WTC11 (cell line): ENCODE measurements at regions not wholly inside any gene's neighbourhood (a gene's known extent, or its start where the extent isn't known, plus 50 kb on each side); places are given as distances from the start of the nearest gene placed in this dataset.

Experiments used
- ATAC-seq: fragments of 200-7000 bp; cut with Tn5 transposase; 2 replicates; pipeline ENCODE4 v1.10.0; 2021; ENCODE audit warnings: mild to moderate bottlenecking, moderate library complexity
- CTCF ChIA-PET: fragments of 300-600 bp; sonication (Branson Sonifier 250); formaldehyde crosslinking; loops from one replicate; lab custom pipeline; 2021; ENCODE audit warnings: antibody characterized with exemption; lab: Charles Lee
- POLR2A ChIA-PET: fragments of 350-600 bp; sonication (Branson Sonifier 250); formaldehyde crosslinking; loops from one replicate; lab custom pipeline; 2021; ENCODE audit warnings: antibody characterized with exemption; lab: Charles Lee
- DNase-seq: peaks from one replicate; pipeline ENCODE4 v3.0.0; 2021; ENCODE audit warnings: low spot score
- H3K27ac Mint-ChIP-seq: 2 replicates; pipeline ENCODE4 v1.8.0; 2021; ENCODE audit warnings: mixed read lengths
- H3K27me3 Mint-ChIP-seq: 2 replicates; pipeline ENCODE4 v1.8.0; 2021; ENCODE audit warnings: low read depth, mild to moderate bottlenecking, moderate library complexity, mixed read lengths
- H3K36me3 Mint-ChIP-seq: 2 replicates; pipeline ENCODE4 v1.8.0; 2021; ENCODE audit warnings: mixed read lengths
- H3K4me1 Mint-ChIP-seq: 2 replicates; pipeline ENCODE4 v1.8.0; 2022; ENCODE audit warnings: mixed read lengths
- H3K4me3 Mint-ChIP-seq: 2 replicates; pipeline ENCODE4 v1.8.0; 2021; ENCODE audit warnings: mild to moderate bottlenecking, moderate library complexity, mixed read lengths
- H3K9me3 Mint-ChIP-seq: 2 replicates; pipeline ENCODE4 v1.8.0; 2021; ENCODE audit warnings: mixed read lengths
- ESRRA ChIP-seq: sonication (generic); formaldehyde crosslinking; IDR thresholded peaks from 2 replicates; pipeline ENCODE4 v1.8.1; 2022; ENCODE audit warnings: mild to moderate bottlenecking, missing genetic modification reagents, borderline replicate concordance
- FOXK1 ChIP-seq: sonication (generic); formaldehyde crosslinking; IDR thresholded peaks from 2 replicates; pipeline ENCODE4 v1.8.0; 2022; ENCODE audit warnings: mild to moderate bottlenecking, moderate library complexity, missing genetic modification reagents
- JUN ChIP-seq: sonication (generic); formaldehyde crosslinking; IDR thresholded peaks from 2 replicates; pipeline ENCODE4 v1.8.0; 2023; ENCODE audit warnings: mild to moderate bottlenecking, missing genetic modification reagents
- MXD4 ChIP-seq: fragments of 250-450 bp; sonication (Bioruptor Pico); IDR thresholded peaks from 2 replicates; pipeline ENCODE4 v1.8.0; 2021; ENCODE audit warnings: mild to moderate bottlenecking, moderate library complexity, borderline replicate concordance
- MYBL2 ChIP-seq: sonication (generic); formaldehyde crosslinking; IDR thresholded peaks from 2 replicates; pipeline ENCODE4 v1.8.1; 2023; ENCODE audit warnings: mild to moderate bottlenecking, moderate library complexity, missing genetic modification reagents
- NFYB ChIP-seq: sonication (generic); formaldehyde crosslinking; conservative IDR thresholded peaks from 2 replicates; pipeline ENCODE4 v1.8.0; 2022; ENCODE audit warnings: low read depth, missing genetic modification reagents
- NR2C2 ChIP-seq: sonication (generic); formaldehyde crosslinking; IDR thresholded peaks from 2 replicates; pipeline ENCODE4 v1.8.0; 2022; ENCODE audit warnings: mild to moderate bottlenecking, missing genetic modification reagents
- OVOL2 ChIP-seq: fragments of 250-450 bp; sonication (Bioruptor Pico); IDR thresholded peaks from 2 replicates; pipeline ENCODE4 v1.9.0; 2021; ENCODE audit warnings: mild to moderate bottlenecking, borderline replicate concordance
- RORB ChIP-seq: fragments of 250-450 bp; sonication (Bioruptor Pico); IDR thresholded peaks from 2 replicates; pipeline ENCODE4 v1.9.0; 2021; ENCODE audit warnings: mild to moderate bottlenecking
- SMAD4 ChIP-seq: sonication (generic); formaldehyde crosslinking; IDR thresholded peaks from 2 replicates; pipeline ENCODE4 v1.8.0; 2022; ENCODE audit warnings: mild to moderate bottlenecking, missing genetic modification reagents
- TP53 ChIP-seq: sonication (generic); formaldehyde crosslinking; IDR thresholded peaks from 2 replicates; pipeline ENCODE4 v1.8.1; 2023; ENCODE audit warnings: mild to moderate bottlenecking, missing genetic modification reagents
- ZBTB21 ChIP-seq: sonication (generic); formaldehyde crosslinking; IDR thresholded peaks from 2 replicates; pipeline ENCODE4 v1.8.1; 2023; ENCODE audit warnings: mild to moderate bottlenecking, missing genetic modification reagents, borderline replicate concordance
- ZNF138 ChIP-seq: sonication (generic); formaldehyde crosslinking; conservative IDR thresholded peaks from 2 replicates; pipeline ENCODE4 v1.8.1; 2022; ENCODE audit warnings: mild to moderate bottlenecking, moderate library complexity, missing genetic modification reagents
- ZNF317 ChIP-seq: sonication (generic); formaldehyde crosslinking; IDR thresholded peaks from 2 replicates; pipeline ENCODE4 v1.8.1; 2023; ENCODE audit warnings: low read depth, mild to moderate bottlenecking, moderate library complexity, missing genetic modification reagents, borderline replicate concordance
- ZNF396 ChIP-seq: fragments of 250-450 bp; sonication (Bioruptor Pico); IDR thresholded peaks from 2 replicates; pipeline ENCODE4 v1.8.0; 2021; ENCODE audit warnings: mild to moderate bottlenecking, moderate library complexity, borderline replicate concordance
- TF ChIP-seq, protein P1 (sequence below): sonication (generic); formaldehyde crosslinking; IDR thresholded peaks from 2 replicates; pipeline ENCODE4 v1.8.1; 2023; ENCODE audit warnings: mild to moderate bottlenecking, missing genetic modification reagents
- TF ChIP-seq, protein P2 (sequence below): sonication (generic); formaldehyde crosslinking; IDR thresholded peaks from 2 replicates; pipeline ENCODE4 v1.8.1; 2022; ENCODE audit warnings: low read depth, missing genetic modification reagents, borderline replicate concordance
- TF ChIP-seq, protein P3 (sequence below): sonication (generic); formaldehyde crosslinking; IDR thresholded peaks from 2 replicates; pipeline ENCODE4 v1.8.1; 2022; ENCODE audit warnings: mild to moderate bottlenecking, missing genetic modification reagents, moderate library complexity, borderline replicate concordance
- TF ChIP-seq, protein P4 (sequence below): sonication (generic); formaldehyde crosslinking; IDR thresholded peaks from 2 replicates; pipeline ENCODE4 v1.8.0; 2022; ENCODE audit warnings: mild to moderate bottlenecking, missing genetic modification reagents
- TF ChIP-seq, protein P5 (sequence below): sonication (generic); formaldehyde crosslinking; IDR thresholded peaks from 2 replicates; pipeline ENCODE4 v1.8.0; 2022; ENCODE audit warnings: missing genetic modification reagents
- TF ChIP-seq, protein P6 (sequence below): sonication (generic); formaldehyde crosslinking; IDR thresholded peaks from 2 replicates; pipeline ENCODE4 v1.8.1; 2022; ENCODE audit warnings: missing genetic modification reagents, borderline replicate concordance
- TF ChIP-seq, protein P7 (sequence below): sonication (generic); formaldehyde crosslinking; IDR thresholded peaks from 2 replicates; pipeline ENCODE4 v1.8.1; 2023; ENCODE audit warnings: mild to moderate bottlenecking, missing genetic modification reagents, moderate library complexity

DNA sequence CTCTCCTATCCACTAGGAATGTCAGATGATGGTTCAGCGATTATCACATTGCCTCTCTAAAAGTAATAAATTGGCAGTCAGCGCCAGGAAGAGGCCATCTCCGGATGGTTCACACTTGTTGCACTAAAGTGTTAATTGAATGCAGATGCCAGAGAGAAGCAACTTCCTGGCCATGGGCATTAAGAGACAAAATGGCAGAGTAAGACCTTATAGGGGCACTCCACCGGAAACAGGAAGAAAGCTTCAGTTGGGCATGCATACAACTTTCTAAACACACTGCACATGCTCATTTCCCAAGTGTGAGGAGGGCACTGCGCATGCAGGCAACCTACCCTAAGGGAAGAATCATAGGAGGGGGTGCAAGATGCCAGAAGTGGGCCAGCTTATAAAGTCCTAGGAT is 71.7 kb upstream of the AUTS2 start (continued):
- TF ChIP-seq, protein P1, sequence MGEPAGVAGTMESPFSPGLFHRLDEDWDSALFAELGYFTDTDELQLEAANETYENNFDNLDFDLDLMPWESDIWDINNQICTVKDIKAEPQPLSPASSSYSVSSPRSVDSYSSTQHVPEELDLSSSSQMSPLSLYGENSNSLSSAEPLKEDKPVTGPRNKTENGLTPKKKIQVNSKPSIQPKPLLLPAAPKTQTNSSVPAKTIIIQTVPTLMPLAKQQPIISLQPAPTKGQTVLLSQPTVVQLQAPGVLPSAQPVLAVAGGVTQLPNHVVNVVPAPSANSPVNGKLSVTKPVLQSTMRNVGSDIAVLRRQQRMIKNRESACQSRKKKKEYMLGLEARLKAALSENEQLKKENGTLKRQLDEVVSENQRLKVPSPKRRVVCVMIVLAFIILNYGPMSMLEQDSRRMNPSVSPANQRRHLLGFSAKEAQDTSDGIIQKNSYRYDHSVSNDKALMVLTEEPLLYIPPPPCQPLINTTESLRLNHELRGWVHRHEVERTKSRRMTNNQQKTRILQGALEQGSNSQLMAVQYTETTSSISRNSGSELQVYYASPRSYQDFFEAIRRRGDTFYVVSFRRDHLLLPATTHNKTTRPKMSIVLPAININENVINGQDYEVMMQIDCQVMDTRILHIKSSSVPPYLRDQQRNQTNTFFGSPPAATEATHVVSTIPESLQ (CRISPR knock-in tag) = no peak
- TF ChIP-seq FOXK1 (CRISPR knock-in tag) (no peak), JUN (CRISPR knock-in tag) (no peak), TP53 (CRISPR knock-in tag) (no peak), ZNF138 (no peak), MXD4 (no peak), ZNF317 (no peak), ZBTB21 (CRISPR knock-in tag) (no peak), MYBL2 (no peak)
- TF ChIP-seq, protein P2, sequence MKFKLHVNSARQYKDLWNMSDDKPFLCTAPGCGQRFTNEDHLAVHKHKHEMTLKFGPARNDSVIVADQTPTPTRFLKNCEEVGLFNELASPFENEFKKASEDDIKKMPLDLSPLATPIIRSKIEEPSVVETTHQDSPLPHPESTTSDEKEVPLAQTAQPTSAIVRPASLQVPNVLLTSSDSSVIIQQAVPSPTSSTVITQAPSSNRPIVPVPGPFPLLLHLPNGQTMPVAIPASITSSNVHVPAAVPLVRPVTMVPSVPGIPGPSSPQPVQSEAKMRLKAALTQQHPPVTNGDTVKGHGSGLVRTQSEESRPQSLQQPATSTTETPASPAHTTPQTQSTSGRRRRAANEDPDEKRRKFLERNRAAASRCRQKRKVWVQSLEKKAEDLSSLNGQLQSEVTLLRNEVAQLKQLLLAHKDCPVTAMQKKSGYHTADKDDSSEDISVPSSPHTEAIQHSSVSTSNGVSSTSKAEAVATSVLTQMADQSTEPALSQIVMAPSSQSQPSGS (CRISPR knock-in tag) = no peak
- TF ChIP-seq, protein P3, sequence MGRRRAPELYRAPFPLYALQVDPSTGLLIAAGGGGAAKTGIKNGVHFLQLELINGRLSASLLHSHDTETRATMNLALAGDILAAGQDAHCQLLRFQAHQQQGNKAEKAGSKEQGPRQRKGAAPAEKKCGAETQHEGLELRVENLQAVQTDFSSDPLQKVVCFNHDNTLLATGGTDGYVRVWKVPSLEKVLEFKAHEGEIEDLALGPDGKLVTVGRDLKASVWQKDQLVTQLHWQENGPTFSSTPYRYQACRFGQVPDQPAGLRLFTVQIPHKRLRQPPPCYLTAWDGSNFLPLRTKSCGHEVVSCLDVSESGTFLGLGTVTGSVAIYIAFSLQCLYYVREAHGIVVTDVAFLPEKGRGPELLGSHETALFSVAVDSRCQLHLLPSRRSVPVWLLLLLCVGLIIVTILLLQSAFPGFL (CRISPR knock-in tag) = no peak
- TF ChIP-seq, all 79 proteins: peak for 0

DNA sequence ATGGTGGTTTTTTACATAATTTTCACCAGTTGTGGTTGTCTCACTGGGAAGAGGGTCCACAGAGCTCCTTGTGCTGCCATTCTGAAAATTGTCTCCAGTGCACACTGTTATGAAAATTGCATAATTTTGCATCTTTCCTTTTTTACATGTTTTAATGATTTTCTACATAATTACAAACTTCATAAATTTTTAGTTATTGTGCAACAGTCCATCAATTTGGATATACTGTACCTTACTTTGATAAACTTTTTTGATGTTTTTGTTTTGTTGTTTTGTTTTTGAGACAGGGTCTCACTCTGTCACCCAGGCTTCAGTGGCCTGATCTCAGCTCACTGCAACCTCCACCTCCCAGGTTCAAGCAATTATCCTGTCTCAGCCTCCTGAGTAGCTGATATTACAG is 70.6 kb upstream of the AUTS2 start:
- H3K27me3 Mint-ChIP-seq = peaks cover 15% of the 10 kb centered on the region
- H3K27ac Mint-ChIP-seq = no peak overlapping the region
- ATAC-seq (no peak), DNase-seq (no peak)
- H3K4me3 Mint-ChIP-seq = no peak overlapping the region
- H3K36me3 Mint-ChIP-seq = no peaks in the 10 kb centered on the region
- ChIA-PET POLR2A (no interaction called here), CTCF (no interaction called here)
- H3K9me3 Mint-ChIP-seq = peaks cover 5% of the 10 kb centered on the region
- H3K4me1 Mint-ChIP-seq = 0 out of 2 replicates have a peak, but pooled peaks cover 4% of the 10 kb centered on the region
- TF ChIP-seq ESRRA (CRISPR knock-in tag) (no peak), OVOL2 (CRISPR knock-in tag) (no peak), RORB (CRISPR knock-in tag) (no peak), SMAD4 (CRISPR knock-in tag) (no peak), NFYB (no peak), NR2C2 (no peak), ZNF396 (no peak)
- TF ChIP-seq, protein P4, sequence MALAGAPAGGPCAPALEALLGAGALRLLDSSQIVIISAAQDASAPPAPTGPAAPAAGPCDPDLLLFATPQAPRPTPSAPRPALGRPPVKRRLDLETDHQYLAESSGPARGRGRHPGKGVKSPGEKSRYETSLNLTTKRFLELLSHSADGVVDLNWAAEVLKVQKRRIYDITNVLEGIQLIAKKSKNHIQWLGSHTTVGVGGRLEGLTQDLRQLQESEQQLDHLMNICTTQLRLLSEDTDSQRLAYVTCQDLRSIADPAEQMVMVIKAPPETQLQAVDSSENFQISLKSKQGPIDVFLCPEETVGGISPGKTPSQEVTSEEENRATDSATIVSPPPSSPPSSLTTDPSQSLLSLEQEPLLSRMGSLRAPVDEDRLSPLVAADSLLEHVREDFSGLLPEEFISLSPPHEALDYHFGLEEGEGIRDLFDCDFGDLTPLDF = no peak
- TF ChIP-seq, protein P5, sequence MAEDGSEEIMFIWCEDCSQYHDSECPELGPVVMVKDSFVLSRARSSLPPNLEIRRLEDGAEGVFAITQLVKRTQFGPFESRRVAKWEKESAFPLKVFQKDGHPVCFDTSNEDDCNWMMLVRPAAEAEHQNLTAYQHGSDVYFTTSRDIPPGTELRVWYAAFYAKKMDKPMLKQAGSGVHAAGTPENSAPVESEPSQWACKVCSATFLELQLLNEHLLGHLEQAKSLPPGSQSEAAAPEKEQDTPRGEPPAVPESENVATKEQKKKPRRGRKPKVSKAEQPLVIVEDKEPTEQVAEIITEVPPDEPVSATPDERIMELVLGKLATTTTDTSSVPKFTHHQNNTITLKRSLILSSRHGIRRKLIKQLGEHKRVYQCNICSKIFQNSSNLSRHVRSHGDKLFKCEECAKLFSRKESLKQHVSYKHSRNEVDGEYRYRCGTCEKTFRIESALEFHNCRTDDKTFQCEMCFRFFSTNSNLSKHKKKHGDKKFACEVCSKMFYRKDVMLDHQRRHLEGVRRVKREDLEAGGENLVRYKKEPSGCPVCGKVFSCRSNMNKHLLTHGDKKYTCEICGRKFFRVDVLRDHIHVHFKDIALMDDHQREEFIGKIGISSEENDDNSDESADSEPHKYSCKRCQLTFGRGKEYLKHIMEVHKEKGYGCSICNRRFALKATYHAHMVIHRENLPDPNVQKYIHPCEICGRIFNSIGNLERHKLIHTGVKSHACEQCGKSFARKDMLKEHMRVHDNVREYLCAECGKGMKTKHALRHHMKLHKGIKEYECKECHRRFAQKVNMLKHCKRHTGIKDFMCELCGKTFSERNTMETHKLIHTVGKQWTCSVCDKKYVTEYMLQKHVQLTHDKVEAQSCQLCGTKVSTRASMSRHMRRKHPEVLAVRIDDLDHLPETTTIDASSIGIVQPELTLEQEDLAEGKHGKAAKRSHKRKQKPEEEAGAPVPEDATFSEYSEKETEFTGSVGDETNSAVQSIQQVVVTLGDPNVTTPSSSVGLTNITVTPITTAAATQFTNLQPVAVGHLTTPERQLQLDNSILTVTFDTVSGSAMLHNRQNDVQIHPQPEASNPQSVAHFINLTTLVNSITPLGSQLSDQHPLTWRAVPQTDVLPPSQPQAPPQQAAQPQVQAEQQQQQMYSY = no peak
- TF ChIP-seq, protein P6, sequence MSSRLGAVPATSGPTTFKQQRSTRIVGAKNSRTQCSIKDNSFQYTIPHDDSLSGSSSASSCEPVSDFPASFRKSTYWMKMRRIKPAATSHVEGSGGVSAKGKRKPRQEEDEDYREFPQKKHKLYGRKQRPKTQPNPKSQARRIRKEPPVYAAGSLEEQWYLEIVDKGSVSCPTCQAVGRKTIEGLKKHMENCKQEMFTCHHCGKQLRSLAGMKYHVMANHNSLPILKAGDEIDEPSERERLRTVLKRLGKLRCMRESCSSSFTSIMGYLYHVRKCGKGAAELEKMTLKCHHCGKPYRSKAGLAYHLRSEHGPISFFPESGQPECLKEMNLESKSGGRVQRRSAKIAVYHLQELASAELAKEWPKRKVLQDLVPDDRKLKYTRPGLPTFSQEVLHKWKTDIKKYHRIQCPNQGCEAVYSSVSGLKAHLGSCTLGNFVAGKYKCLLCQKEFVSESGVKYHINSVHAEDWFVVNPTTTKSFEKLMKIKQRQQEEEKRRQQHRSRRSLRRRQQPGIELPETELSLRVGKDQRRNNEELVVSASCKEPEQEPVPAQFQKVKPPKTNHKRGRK (CRISPR knock-in tag) = no peak
- TF ChIP-seq, protein P7, sequence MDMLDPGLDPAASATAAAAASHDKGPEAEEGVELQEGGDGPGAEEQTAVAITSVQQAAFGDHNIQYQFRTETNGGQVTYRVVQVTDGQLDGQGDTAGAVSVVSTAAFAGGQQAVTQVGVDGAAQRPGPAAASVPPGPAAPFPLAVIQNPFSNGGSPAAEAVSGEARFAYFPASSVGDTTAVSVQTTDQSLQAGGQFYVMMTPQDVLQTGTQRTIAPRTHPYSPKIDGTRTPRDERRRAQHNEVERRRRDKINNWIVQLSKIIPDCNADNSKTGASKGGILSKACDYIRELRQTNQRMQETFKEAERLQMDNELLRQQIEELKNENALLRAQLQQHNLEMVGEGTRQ (CRISPR knock-in tag) = no peak
